Spleen (tissue), 3 donors: ENCODE measurements at regions not wholly inside any gene's neighbourhood (a gene's known extent, or its start where the extent isn't known, plus 50 kb on each side); places are given as distances from the start of the nearest gene placed in this dataset.

Experiments
- POLR2A ChIP-seq, 3 donors: fragments of 450-650 bp; IDR thresholded peaks; one replicate each; pipeline ENCODE4 v1.5.1; 2017; ENCODE audit warnings: antibody characterized with exemption in 3 of 3, mild to moderate bottlenecking in 1 of 3
- POLR2AphosphoS5 ChIP-seq, 3 donors: sonication (generic); formaldehyde crosslinking; IDR thresholded peaks; one replicate each; pipeline ENCODE4 v1.5.1; 2017; ENCODE audit warnings: antibody characterized with exemption in 3 of 3

DNA sequence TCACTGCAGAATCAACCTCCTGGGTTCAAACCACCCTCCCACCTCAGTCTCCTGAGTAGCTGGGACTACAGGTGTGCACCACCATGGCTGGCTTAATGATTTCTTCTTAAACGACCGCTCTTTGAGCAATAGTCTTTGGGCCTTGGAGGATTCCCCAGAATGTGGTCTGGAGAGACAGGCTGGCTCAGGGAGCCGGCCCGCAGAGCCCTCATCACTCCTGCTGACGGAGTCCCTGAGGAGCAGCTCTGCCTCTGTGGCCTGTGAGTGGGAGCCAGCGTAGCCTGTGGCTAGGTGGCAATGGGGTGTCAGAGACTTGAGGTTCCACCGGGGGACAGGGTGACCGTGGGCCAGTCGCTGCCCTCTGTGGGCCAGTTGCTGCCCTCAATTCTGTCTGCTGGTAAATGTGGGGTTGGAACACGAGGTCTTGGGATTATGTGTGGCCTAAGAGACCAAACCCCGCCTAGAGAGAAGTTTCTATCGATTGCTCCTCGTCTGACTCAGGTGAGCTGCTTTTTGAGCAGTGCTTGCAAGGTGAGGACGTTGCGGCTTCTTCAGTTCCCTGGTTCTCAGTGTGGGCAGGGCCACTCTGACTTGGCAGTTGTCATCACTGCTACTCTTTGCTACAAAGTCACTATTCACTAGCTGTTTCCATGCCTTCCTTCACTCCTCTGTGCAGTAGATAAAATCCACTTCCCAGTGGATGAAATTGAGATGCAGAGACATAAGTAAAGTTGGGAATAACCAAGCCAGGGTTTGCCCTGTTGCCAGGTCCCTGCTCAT is 124.8 kb upstream of the NECTIN1 start:
- TF ChIP-seq POLR2A (IDR thresholded peaks at IDR 0.05) = no peak
- TF ChIP-seq POLR2AphosphoS5 (IDR thresholded peaks at IDR 0.05) = no peak
